PC-9 (cell line): ENCODE measurements at regions not wholly inside any gene's neighbourhood (a gene's known extent, or its start where the extent isn't known, plus 50 kb on each side); places are given as distances from the start of the nearest gene placed in this dataset.

ENCODE experiments used
- BruUV-seq: library from RNA; stranded (reverse); fragments of 400-500 nt; replicated peaks from 2 replicates; lab custom pipeline; 2021; lab: Mats Ljungman, UMichigan
- CTCF ChIA-PET: fragments of 300-600 bp; sonication (Branson Sonifier 250); formaldehyde crosslinking; loops from one replicate; lab custom pipeline; 2022; ENCODE audit warnings: antibody characterized with exemption; lab: Charles Lee
- POLR2A ChIA-PET: fragments of 300-600 bp; sonication (Branson Sonifier 250); formaldehyde crosslinking; loops from one replicate; lab custom pipeline; 2022; ENCODE audit warnings: antibody characterized with exemption; ENCODE audit not compliant: unreplicated experiment; lab: Charles Lee
- DNase-seq, 2 experiments: peaks; one replicate each; pipeline versions ENCODE4 v3.0.0 to v3.0.0-alpha.2; 2015 to 2022; ENCODE audit warnings: mixed read lengths in 1 of 2
- H2AFZ ChIP-seq: fragments of 200-600 bp; sonication (generic); 2 replicates; pipeline ENCODE4 v1.8.1; 2017; ENCODE audit warnings: antibody characterized with exemption
- H3F3A ChIP-seq: fragments of 200-600 bp; sonication (generic); 2 replicates; pipeline ENCODE4 v1.8.1; 2017; ENCODE audit warnings: antibody characterized with exemption, mild to moderate bottlenecking, low read depth; ENCODE audit not compliant: insufficient read depth
- H3K27ac ChIP-seq: fragments of 200-600 bp; sonication (generic); 2 replicates; pipeline ENCODE4 v1.6.1; 2016; ENCODE audit warnings: mixed run types
- H3K27me3 ChIP-seq: fragments of 200-600 bp; sonication (generic); 2 replicates; pipeline ENCODE4 v1.6.1; 2016; ENCODE audit warnings: low read depth, mixed run types; ENCODE audit not compliant: insufficient read depth
- H3K36me3 ChIP-seq: fragments of 200-600 bp; sonication (generic); 2 replicates; pipeline ENCODE4 v1.6.1; 2016; ENCODE audit warnings: low read depth, mixed run types
- H3K4me1 ChIP-seq: fragments of 200-600 bp; sonication (generic); replicated peaks from 2 replicates; pipeline ENCODE4 v1.6.1; 2016; ENCODE audit warnings: mixed run types; ENCODE audit not compliant: insufficient read depth
- H3K4me2 ChIP-seq: fragments of 200-600 bp; sonication (generic); 2 replicates; pipeline ENCODE4 v1.6.1; 2017; ENCODE audit warnings: mixed run types
- H3K4me3 ChIP-seq: fragments of 200-600 bp; sonication (generic); 2 replicates; pipeline ENCODE4 v1.6.1; 2016; ENCODE audit warnings: mixed run types
- H3K79me2 ChIP-seq: fragments of 200-600 bp; sonication (generic); 2 replicates; pipeline ENCODE4 v1.6.1; 2017; ENCODE audit warnings: low read depth, mixed run types
- H3K9me2 ChIP-seq: fragments of 200-600 bp; sonication (generic); 2 replicates; pipeline ENCODE4 v1.8.1; 2017; ENCODE audit warnings: mild to moderate bottlenecking; ENCODE audit not compliant: insufficient read depth
- H3K9me3 ChIP-seq: fragments of 200-600 bp; sonication (generic); 2 replicates; pipeline ENCODE4 v1.8.1; 2016; ENCODE audit warnings: low read depth; ENCODE audit not compliant: insufficient read depth
- H4K20me1 ChIP-seq: fragments of 200-600 bp; sonication (generic); 2 replicates; pipeline ENCODE4 v1.8.1; 2017; ENCODE audit not compliant: insufficient read depth
- CTCF ChIP-seq: fragments of 200-600 bp; sonication (generic); conservative IDR thresholded peaks from 2 replicates; pipeline ENCODE4 v1.6.1; 2017; ENCODE audit warnings: mixed run types, antibody characterized with exemption, mild to moderate bottlenecking, moderate library complexity
- EZH2 ChIP-seq: fragments of 200-600 bp; sonication (generic); IDR thresholded peaks from 2 replicates; pipeline ENCODE4 v1.8.0; 2017; ENCODE audit warnings: antibody characterized with exemption, low read depth
- intact Hi-C: fragments of 100-400 bp; cut with micrococcal nuclease; formaldehyde crosslinking; loops from one replicate; pipeline ENCODE4 v1.10.0; 2022; ENCODE audit not compliant: unreplicated experiment

GRCh38 chrX:98407584-98407983 is 1523.9 kb downstream of the RPA4 start:
- BruUV-seq, result no TSS peak

GRCh38 chrX:98409867-98410266 is 1526.2 kb downstream of the RPA4 start:
- ChIA-PET POLR2A (no interaction called here), CTCF (no interaction called here)
- H3K4me3 ChIP-seq, result no peak overlapping the region
- DNase-seq, result no peak
- no peaks in the 10 kb centered on the region for H3K9me2 ChIP-seq
- no peak overlapping the region for H3K4me2 ChIP-seq
- intact Hi-C loops, result no loop called here
- no peaks in the 10 kb centered on the region for H3K4me1 ChIP-seq
- H3K36me3 ChIP-seq, result no peaks in the 10 kb centered on the region
- no peaks in the 10 kb centered on the region for H3K79me2 ChIP-seq
- no peaks in the 10 kb centered on the region for H3K27me3 ChIP-seq
- no peaks in the 10 kb centered on the region for H4K20me1 ChIP-seq
- H2AFZ ChIP-seq, result no peak overlapping the region
- H3K9me3 ChIP-seq, result no peaks in the 10 kb centered on the region
- H3F3A ChIP-seq, result no peaks in the 10 kb centered on the region
- no peak for TF ChIP-seq EZH2
- TF ChIP-seq CTCF, result no peak
- BruUV-seq, result no TSS peak
- H3K27ac ChIP-seq, result no peak overlapping the region

More at GRCh38 chrX:98407584-98407983, 1523.9 kb downstream of the RPA4 start:
- POLR2A ChIA-PET, result no interaction called here
- TF ChIP-seq CTCF, result no peak
- TF ChIP-seq EZH2, result no peak
- Histone ChIP-seq H3K79me2 (no peaks in the 10 kb centered on the region), H3K27ac (no peak overlapping the region), H3K27me3 (no peaks in the 10 kb centered on the region), H3K36me3 (no peaks in the 10 kb centered on the region), H3K4me3 (no peak overlapping the region), H3K9me3 (no peaks in the 10 kb centered on the region), H2AFZ (no peak overlapping the region), H3K9me2 (no peaks in the 10 kb centered on the region), H3F3A (no peaks in the 10 kb centered on the region), H3K4me1 (no peaks in the 10 kb centered on the region), H3K4me2 (no peak overlapping the region), H4K20me1 (no peaks in the 10 kb centered on the region)
- DNase-seq, result no peak
- CTCF ChIA-PET, result no interaction called here
- intact Hi-C loops, result no loop called here

- Histone ChIP-seq H3K36me3 (no peaks in the 10 kb centered on the region), H3K79me2 (no peaks in the 10 kb centered on the region), H3F3A (no peaks in the 10 kb centered on the region), H4K20me1 (no peaks in the 10 kb centered on the region), H3K4me2 (no peak overlapping the region), H2AFZ (no peak overlapping the region), H3K4me3 (no peak overlapping the region), H3K27me3 (no peaks in the 10 kb centered on the region), H3K9me3 (no peaks in the 10 kb centered on the region), H3K4me1 (no peaks in the 10 kb centered on the region), H3K9me2 (no peaks in the 10 kb centered on the region), H3K27ac (no peak overlapping the region)
- intact Hi-C loops, result no loop called here
- BruUV-seq, result no TSS peak
- no peak for TF ChIP-seq EZH2
- no peak for TF ChIP-seq CTCF
- POLR2A ChIA-PET, result no interaction called here
- CTCF ChIA-PET, result no interaction called here
- no peak for DNase-seq
Observed at GRCh38 chrX:98412058-98412457, 1528.3 kb downstream of the RPA4 start.
